ENCODE measurements at regions not wholly inside any gene's neighbourhood (a gene's known extent, or its start where the extent isn't known, plus 50 kb on each side); places are given as distances from the start of the nearest gene placed in this dataset.

- no peak for TF ChIP-seq CTCF (IDR thresholded peaks at IDR 0.05; ENCODE audit: poor library complexity)
- no peak for TF ChIP-seq EZH2phosphoT487 (IDR thresholded peaks at IDR 0.05; ENCODE audit: low read depth, severe bottlenecking, unreplicated experiment)
Observed at GRCh38 chr3:71972031-71972430, 187.1 kb upstream of the PROK2 start.

Data from hepatocyte (in vitro differentiated cells).